ENCODE measurements at regions not wholly inside any gene's neighbourhood (a gene's known extent, or its start where the extent isn't known, plus 50 kb on each side); places are given as distances from the start of the nearest gene placed in this dataset.

DNA sequence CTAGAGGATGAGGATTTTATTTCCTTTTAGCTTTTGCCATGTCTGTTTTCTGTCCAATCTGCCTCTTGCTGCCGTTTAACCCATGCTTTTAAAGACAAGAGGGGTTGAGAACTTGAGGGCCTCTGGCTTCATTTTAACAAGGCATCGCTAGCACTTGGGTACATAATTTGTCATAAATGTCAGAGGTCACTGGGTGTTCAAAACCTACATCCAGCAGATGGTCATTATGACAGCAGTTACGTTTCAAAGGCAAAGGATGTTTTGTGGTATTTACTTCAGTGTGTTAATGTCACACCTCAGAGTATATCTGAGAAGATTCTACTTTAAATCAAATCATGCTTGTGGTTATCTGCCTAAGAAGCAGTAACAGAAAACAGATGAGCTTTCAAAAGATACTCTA is 918.3 kb downstream of the NR2F1-AS1 start:
- TF ChIP-seq, protein P1, sequence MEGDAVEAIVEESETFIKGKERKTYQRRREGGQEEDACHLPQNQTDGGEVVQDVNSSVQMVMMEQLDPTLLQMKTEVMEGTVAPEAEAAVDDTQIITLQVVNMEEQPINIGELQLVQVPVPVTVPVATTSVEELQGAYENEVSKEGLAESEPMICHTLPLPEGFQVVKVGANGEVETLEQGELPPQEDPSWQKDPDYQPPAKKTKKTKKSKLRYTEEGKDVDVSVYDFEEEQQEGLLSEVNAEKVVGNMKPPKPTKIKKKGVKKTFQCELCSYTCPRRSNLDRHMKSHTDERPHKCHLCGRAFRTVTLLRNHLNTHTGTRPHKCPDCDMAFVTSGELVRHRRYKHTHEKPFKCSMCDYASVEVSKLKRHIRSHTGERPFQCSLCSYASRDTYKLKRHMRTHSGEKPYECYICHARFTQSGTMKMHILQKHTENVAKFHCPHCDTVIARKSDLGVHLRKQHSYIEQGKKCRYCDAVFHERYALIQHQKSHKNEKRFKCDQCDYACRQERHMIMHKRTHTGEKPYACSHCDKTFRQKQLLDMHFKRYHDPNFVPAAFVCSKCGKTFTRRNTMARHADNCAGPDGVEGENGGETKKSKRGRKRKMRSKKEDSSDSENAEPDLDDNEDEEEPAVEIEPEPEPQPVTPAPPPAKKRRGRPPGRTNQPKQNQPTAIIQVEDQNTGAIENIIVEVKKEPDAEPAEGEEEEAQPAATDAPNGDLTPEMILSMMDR (IDR thresholded peaks at IDR 0.05; ENCODE audit: low read depth, low read length) = no peak
- TF ChIP-seq EZH2phosphoT487 (IDR thresholded peaks at IDR 0.05; ENCODE audit: low read depth) = no peak

All from OCI-LY3 (cell line).